ENCODE measurements at regions not wholly inside any gene's neighbourhood (a gene's known extent, or its start where the extent isn't known, plus 50 kb on each side); places are given as distances from the start of the nearest gene placed in this dataset.

DNA sequence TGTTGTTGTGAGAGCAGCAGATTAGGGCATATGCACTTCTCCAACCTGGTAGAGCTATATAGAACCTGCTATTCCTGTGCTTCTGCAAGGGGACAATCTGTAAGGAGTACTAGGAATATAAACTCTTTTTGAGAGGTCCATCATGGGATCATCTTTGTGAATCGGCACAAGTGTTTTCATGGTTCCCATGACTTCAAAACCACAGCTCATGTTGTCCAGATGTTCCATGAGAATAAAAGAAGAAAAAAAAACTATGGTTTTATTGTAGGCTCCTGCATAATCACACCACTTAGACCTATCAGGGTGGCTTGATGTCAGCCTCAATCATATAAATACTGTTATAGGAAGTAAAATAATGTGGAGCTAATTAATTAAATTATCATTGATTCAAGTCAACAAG lies 311.4 kb upstream of the ATP2B1 start:
- H3K27me3 ChIP-seq, result no peaks in the 10 kb centered on the region
- ATAC-seq (no peak), DNase-seq (no peak)
- H3K27ac ChIP-seq, result no peak overlapping the region
- no peaks in the 10 kb centered on the region for H3K9me3 ChIP-seq
- 75 to 95% methylated on average over 1 of the region's 1 CpG for WGBS, 2 donors
- no peaks in the 10 kb centered on the region for H3K36me3 ChIP-seq (replicated peaks in 1 of 2; ENCODE audit: insufficient read depth in 1 of 2, low read depth in 2 of 2)
- intact Hi-C loops (cut with DNase I), result no loop called here
- H3K4me3 ChIP-seq, result no peak overlapping the region
- TF ChIP-seq POLR2A (IDR thresholded peaks at IDR 0.05), result no peak
- TF ChIP-seq, protein P1, sequence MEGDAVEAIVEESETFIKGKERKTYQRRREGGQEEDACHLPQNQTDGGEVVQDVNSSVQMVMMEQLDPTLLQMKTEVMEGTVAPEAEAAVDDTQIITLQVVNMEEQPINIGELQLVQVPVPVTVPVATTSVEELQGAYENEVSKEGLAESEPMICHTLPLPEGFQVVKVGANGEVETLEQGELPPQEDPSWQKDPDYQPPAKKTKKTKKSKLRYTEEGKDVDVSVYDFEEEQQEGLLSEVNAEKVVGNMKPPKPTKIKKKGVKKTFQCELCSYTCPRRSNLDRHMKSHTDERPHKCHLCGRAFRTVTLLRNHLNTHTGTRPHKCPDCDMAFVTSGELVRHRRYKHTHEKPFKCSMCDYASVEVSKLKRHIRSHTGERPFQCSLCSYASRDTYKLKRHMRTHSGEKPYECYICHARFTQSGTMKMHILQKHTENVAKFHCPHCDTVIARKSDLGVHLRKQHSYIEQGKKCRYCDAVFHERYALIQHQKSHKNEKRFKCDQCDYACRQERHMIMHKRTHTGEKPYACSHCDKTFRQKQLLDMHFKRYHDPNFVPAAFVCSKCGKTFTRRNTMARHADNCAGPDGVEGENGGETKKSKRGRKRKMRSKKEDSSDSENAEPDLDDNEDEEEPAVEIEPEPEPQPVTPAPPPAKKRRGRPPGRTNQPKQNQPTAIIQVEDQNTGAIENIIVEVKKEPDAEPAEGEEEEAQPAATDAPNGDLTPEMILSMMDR (IDR thresholded peaks at IDR 0.05), result no peak
- H3K4me1 ChIP-seq, result no peaks in the 10 kb centered on the region

DNA sequence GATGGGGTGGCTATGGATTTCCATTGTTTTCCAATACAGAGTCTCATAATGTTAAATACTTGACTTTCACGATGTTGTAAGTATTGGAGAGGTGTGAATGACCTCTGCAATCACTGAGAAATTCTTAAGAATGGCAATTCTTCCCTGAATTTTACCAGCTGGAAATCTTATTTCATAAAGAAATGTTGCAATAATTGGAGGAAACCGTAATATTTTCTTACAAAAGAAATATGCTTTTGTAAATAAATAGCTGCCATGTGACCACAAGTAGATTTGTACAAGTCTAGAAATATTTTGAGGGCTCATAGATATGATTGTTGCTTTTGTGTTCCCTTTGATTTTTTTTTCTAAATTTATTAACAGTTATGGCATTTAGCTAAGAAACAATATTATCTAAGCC lies 308.7 kb upstream of the ATP2B1 start:
- Histone ChIP-seq H3K36me3 (replicated peaks in 1 of 2; ENCODE audit: insufficient read depth in 1 of 2, low read depth in 2 of 2) (no peaks in the 10 kb centered on the region), H3K4me1 (no peaks in the 10 kb centered on the region), H3K9me3 (no peaks in the 10 kb centered on the region), H3K4me3 (no peak overlapping the region), H3K27ac (no peak overlapping the region), H3K27me3 (no peaks in the 10 kb centered on the region)
- TF ChIP-seq, protein P1 (IDR thresholded peaks at IDR 0.05), result no peak
- no peak for TF ChIP-seq POLR2A (IDR thresholded peaks at IDR 0.05)
- DNase-seq (no peak), ATAC-seq (no peak)
- WGBS, 2 donors, result 56 to 70% methylated on average over 2 of the region's 2 CpGs
- intact Hi-C loops (cut with DNase I), result no loop called here

DNA sequence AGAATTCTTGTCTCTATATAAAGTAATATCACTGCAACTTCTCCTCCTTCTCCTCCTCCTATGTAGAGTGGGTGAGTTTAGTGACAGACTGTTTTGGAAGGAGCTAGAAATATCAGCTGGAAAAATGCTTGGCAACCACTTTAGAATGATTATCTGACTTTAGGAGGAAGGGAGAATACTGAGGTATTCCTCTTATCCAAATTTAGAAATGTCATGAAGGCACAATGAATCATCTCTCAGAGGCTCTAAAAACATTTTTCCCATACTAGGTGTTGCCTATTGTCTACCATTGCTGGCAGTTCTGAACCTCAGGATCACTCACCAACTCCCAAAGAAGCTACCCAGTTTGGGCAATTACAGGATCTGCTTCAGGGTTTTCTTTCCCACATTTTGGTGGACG lies 306.6 kb upstream of the ATP2B1 start:
- no peaks in the 10 kb centered on the region for H3K9me3 ChIP-seq
- no peak for TF ChIP-seq POLR2A (IDR thresholded peaks at IDR 0.05)
- TF ChIP-seq, protein P1 (IDR thresholded peaks at IDR 0.05), result no peak
- 20 to 47% methylated on average over 1 of the region's 1 CpG for WGBS, 2 donors
- no peak overlapping the region for H3K27ac ChIP-seq
- no peaks in the 10 kb centered on the region for H3K27me3 ChIP-seq
- H3K4me1 ChIP-seq, result no peaks in the 10 kb centered on the region
- H3K4me3 ChIP-seq, result no peak overlapping the region
- intact Hi-C loops (cut with DNase I), result no loop called here
- no peaks in the 10 kb centered on the region for H3K36me3 ChIP-seq (replicated peaks in 1 of 2; ENCODE audit: insufficient read depth in 1 of 2, low read depth in 2 of 2)
- no peak for ATAC-seq
- no peak for DNase-seq

DNA sequence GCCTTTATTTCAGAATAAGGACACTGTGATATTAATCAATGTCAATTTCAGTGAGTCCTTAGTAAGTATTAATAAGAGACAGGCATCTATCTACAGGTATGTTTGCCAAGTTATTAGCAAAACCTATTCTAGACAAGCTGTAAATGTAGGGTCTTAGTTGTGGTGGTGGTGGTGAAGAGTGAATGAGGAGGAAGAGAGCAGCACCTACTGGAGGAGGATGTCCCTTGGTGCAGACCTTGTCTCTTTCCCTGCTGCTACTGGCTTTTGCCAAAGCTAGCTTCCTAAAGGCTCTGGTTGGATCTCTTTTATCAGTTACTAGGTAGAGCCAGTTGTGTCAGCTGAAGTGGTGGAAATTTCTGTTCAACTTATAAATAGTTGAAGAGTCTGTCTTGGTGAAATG lies 304.8 kb upstream of the ATP2B1 start:
- TF ChIP-seq POLR2A (IDR thresholded peaks at IDR 0.05), result no peak
- TF ChIP-seq, protein P1 (IDR thresholded peaks at IDR 0.05), result no peak
- DNase-seq (no peak), ATAC-seq (no peak)
- intact Hi-C loops (cut with DNase I), result no loop called here
- Histone ChIP-seq H3K4me1 (no peaks in the 10 kb centered on the region), H3K36me3 (replicated peaks in 1 of 2; ENCODE audit: insufficient read depth in 1 of 2, low read depth in 2 of 2) (no peaks in the 10 kb centered on the region), H3K9me3 (no peaks in the 10 kb centered on the region), H3K4me3 (no peak overlapping the region), H3K27me3 (no peaks in the 10 kb centered on the region), H3K27ac (no peak overlapping the region)

DNA sequence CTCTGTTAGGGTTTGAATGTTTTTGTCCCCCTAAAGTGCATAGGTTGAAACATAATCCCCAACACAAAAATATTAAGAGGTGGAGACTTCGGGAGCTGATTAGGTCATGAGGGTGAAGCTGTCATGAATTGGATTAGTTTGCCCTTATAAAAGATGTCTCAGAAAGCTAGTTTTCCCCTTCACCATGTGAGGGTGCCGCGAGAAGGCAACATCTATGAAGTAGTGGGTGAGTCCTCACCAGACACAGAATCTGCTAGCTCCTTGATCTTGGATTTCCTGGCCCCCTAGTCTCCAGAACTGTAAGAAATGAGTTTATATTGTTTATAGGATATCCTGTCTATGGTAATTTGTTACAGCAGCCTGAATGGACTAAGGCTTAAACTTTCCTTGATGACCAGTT lies 301.5 kb upstream of the ATP2B1 start:
- WGBS, 2 donors, result 80 to 87% methylated on average over 3 of the region's 3 CpGs
- no peak overlapping the region for H3K4me3 ChIP-seq

More for the DNA sequence above, 301.5 kb upstream of the ATP2B1 start:
- DNase-seq (no peak), ATAC-seq (no peak)
- no peaks in the 10 kb centered on the region for H3K36me3 ChIP-seq (replicated peaks in 1 of 2; ENCODE audit: insufficient read depth in 1 of 2, low read depth in 2 of 2)
- intact Hi-C loops (cut with DNase I), result no loop called here
- TF ChIP-seq POLR2A (IDR thresholded peaks at IDR 0.05), result no peak
- TF ChIP-seq, protein P1 (IDR thresholded peaks at IDR 0.05), result no peak
- no peak overlapping the region for H3K27ac ChIP-seq
- H3K9me3 ChIP-seq, result no peaks in the 10 kb centered on the region
- H3K4me1 ChIP-seq, result no peaks in the 10 kb centered on the region
- no peaks in the 10 kb centered on the region for H3K27me3 ChIP-seq
